IPS-18c (cell line): ENCODE measurements at regions not wholly inside any gene's neighbourhood (a gene's known extent, or its start where the extent isn't known, plus 50 kb on each side); places are given as distances from the start of the nearest gene placed in this dataset.

Experiments
- H3K4me3 ChIP-seq: 2 replicates; pipeline ENCODE4 v1.7.0; 2013; ENCODE audit warnings: low read depth, mild to moderate bottlenecking, low read length, moderate library complexity; ENCODE audit not compliant: insufficient read depth
- H3K9me3 ChIP-seq: one replicate; pipeline ENCODE4 v1.6.1; 2013; ENCODE audit warnings: mild to moderate bottlenecking, low read length, moderate library complexity; ENCODE audit not compliant: control insufficient read depth, insufficient read depth

DNA sequence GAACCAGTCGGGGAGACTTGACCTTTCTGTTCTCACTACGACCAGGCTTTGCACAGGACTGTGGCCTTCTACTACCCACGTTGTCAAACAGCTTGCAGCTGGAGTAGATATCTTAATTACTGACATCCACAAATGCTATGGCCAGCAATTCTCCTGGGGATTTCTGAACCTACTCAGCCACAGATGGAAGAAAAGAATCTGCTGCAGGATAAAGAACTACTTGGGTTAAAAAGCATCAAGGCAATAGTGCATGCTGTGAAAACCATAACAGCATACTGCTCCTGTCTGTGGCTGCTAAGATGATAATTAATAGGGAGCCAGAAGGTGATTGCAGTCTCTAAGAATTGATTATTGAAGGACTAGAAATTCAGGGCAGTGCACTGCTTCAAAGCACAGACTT is 859.2 kb upstream of the SEMA6D start:
- no peak overlapping the region for H3K4me3 ChIP-seq
- H3K9me3 ChIP-seq: no peaks in the 10 kb centered on the region

DNA sequence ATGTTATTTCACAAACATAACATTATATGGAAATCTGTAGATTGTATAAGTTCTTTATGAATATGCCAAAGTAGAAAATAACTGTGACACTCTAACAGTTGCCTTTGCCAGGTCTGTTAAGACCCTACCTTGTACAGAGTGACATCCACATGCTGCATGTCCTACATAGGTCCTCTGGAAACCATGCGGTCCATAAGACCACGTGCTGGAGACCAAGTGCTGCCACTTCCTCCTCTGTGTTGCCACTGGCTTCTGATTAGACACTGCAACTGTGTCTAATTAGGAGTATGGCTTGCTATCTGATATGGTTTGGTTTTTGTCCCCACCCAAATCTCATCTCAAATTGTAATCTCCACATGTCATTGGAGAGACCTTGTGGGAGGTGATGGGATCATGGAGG is 855.5 kb upstream of the SEMA6D start:
- no peaks in the 10 kb centered on the region for H3K9me3 ChIP-seq
- H3K4me3 ChIP-seq: no peak overlapping the region

DNA sequence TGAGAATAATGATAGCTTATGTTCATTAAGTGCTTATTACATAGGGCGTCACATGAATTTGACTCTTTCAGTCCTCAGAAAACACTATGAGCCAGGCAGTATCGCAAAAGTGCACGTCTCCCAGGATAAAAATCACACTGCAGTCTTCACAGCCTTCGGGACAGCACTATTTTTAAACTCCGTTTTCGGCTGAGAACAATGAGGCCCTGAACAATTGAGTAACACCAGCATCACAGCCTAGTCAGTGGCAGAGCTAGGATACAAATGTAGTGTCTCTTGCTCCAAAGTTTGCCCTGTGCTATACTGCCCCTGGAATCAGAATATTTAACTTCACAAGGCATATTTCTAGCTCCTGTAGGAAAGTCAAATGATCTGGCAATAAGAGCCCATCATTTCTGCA is 852.1 kb upstream of the SEMA6D start:
- Histone ChIP-seq H3K9me3 (no peaks in the 10 kb centered on the region), H3K4me3 (no peak overlapping the region)

DNA sequence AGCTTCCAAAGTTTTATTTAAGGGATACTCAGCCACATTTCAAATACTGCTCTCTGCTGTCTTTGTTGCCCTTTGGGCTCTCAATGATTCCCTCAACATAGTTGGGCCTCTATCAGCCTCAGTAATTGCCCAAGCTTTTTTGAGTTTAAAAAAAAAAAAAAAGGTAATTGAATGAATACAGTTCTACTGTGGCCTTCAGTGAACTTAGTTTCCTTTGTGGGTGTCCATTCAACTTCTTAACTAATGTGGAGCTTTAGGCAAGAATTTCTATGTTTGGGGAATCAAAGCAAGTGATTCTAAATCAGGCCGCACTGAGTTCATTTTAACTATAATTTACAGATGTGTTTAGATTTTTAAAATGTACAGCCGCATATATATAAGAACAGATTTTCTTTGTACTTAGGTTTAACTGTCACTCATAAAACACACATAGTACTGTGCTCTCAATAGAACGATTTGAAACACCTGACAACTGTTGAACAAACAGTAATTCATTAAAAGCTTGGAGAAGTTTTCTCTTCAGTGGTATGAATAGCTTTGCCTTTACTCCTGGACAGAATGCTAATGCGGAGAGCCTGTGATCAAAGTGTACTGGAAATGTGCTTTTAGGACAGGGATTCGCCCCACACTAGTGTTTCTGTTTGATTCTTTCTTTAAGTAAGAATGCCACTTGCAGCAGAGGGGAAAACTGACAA is 844.9 kb upstream of the SEMA6D start:
- no peaks in the 10 kb centered on the region for H3K9me3 ChIP-seq
- no peak overlapping the region for H3K4me3 ChIP-seq

DNA sequence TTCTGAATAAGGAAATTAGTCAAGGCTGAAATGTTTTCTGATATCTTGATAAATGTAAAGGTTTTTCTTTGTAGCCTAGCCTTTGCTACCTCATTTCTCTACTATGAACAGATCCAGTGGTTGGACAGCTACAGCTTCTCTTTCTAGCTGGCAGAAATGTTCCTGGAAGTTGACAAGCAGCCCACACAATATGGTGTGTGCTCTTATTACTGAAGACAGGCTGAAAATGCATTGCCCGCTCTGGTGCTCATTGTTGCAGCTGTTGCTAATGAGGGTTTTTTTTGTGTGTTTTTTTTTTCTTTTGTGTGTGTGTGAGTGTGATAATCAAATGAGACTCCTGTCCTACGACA is 844.3 kb upstream of the SEMA6D start:
- Histone ChIP-seq H3K9me3 (no peaks in the 10 kb centered on the region), H3K4me3 (no peak overlapping the region)

DNA sequence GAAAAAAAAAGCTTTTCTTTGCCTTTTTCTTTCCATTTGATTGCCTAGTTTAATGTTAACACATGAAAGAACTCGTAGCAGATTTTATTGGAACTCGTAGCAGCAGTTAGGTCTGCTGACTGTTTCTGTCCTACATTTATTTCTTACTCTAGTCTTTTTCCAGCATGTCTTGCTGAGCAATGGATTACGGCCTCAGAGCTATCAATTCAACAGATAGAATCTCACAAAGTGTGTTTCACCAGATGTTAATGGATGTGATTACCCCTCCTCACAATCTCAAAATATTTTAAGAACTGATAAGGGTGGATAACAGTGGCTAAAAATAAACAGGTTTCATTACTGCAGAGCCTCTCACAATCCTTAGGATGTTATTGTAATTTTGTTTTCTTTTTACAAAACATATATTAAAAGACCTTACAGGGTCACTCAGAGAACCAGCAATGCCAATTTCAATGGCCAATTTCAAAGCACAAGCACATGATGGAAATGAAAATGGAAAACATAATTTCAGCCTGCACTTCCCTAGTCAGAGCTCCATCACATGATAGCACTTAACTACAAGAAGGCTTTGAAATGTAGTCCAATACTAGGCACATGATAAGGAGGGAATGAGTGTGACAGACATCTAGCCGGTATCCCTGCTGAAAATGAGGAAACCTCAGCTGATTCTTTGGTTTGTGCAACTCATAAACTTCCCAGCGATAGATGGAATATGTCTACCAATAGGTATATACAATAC is 838.1 kb upstream of the SEMA6D start:
- H3K9me3 ChIP-seq: no peaks in the 10 kb centered on the region

DNA sequence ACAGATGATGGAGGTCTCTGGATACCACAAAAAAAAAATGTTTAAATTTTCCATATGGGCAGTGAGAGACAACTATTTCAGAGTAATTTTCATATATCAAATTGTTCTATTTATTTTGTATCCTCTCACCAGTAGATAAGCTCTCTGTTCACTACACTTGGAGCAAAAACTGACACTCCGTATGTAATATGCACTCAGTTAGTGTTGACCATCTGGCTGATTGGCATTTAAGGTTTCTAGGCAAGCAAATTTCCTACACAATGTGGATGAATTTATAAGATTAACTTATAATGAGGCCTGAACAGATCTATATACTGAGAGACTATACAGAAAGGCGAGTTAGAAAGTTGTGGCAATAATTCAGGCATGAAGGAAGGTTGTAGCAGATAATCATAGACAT is 836.5 kb upstream of the SEMA6D start:
- H3K9me3 ChIP-seq: no peaks in the 10 kb centered on the region
- no peak overlapping the region for H3K4me3 ChIP-seq

More for the DNA sequence above, 838.1 kb upstream of the SEMA6D start:
- H3K4me3 ChIP-seq: no peak overlapping the region

DNA sequence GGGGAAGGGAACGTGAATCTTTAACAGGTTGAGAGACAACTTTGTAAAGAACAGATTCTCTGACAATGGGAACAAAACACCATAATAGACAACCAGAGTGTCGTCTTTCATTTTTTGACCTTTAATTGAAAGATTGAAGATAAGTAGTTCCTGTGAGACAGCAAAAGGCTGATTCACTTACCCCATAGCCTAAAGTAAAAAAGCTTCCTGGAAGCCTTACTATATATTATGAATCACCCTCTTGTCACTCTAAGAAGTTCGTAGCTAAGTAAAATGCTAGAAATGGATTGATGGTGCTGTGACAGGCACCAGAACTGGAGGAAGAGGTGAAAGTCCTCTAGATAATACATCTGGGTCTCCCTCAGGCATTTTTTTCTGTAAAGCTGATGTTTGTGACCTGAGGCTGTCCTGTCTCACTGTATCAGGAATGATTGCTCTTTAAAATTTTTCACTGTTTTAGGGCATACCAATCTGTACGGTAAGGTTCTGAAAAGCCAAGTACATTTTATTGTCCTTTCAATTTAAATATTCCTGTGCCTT is 824.6 kb upstream of the SEMA6D start:
- Histone ChIP-seq H3K4me3 (no peak overlapping the region), H3K9me3 (no peaks in the 10 kb centered on the region)

DNA sequence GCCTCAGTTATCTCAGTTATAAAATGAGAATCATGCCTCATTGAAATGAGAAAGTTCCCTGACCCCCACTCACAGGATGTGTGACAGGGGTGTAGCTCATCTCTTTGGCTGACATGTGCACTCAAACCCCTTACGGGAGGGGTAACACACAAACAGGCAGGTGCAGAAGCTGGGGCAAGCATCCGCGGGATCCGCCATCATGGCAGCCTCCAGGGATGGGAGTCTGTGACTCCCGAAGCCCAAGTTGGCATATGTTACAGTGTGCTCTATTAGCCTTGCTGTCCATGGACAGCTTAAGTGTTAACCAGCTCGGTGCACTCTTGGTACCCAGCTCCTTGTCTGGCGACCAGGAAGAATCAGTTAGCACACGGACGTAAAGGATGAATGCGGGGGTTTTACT is 822.7 kb upstream of the SEMA6D start:
- H3K4me3 ChIP-seq: no peak overlapping the region
- H3K9me3 ChIP-seq: no peaks in the 10 kb centered on the region

DNA sequence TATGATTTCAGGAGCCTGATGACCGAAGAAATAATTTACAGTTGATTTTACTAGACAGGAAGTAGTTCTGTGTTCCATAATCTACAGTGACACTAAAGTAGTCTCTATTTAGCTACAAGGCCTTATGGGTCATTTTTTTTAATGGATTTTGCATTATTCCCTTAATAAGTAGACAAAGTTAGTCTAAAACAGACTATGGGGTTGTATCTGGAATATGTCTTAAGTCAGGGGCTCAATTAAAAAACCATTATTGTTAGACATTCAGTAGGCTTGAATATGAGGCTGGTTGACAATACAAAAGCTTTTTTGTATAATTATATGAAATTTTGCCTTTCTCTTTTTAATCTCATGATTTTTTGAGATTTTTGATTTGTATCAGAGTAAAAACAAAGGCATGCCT is 820.0 kb upstream of the SEMA6D start:
- no peaks in the 10 kb centered on the region for H3K9me3 ChIP-seq
- no peak overlapping the region for H3K4me3 ChIP-seq

DNA sequence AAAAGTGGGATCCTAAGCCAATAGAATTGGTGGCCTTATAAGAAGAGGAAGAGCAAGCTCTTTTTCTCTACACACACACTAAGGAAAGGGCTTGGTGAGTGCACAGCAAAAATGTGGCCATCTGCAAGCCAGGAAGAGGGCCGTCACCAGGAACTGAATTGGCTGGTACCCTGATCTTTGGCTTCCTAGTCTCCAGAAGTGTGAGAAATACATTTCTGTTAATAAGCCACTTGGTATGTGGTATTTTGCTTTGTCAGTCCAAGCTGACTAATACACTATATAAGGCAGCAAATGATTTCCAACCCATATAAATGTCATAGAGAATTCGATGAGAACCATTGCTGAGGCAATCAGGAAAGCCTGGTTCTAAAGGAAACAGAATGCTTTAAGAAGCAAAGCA is 816.3 kb upstream of the SEMA6D start:
- Histone ChIP-seq H3K4me3 (no peak overlapping the region), H3K9me3 (no peaks in the 10 kb centered on the region)

DNA sequence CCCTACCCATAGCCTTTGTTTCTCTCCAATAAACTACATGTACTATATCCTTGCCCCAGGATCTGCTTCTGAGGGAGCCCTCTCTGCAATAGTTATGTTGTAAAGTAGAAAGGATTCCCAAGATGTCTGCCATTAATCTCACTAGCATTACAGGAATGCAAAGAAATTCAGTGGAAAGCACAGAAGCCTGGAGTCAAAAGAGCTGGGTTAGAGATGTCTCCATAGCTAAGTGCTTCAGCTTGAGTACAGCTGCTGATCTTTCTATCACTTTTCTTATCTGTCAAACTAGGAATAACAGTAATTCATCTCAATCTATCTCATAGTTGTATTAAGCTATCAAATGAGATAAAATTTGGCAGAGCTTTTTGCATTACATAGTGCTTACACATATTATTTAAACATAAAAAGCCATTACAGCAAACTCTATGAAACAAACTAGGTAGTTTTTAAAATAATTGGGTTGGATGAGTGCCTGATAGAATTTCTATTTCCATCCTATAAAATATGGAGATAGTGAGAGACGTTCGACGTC is 799.5 kb upstream of the SEMA6D start:
- H3K4me3 ChIP-seq: no peak overlapping the region
- no peaks in the 10 kb centered on the region for H3K9me3 ChIP-seq

DNA sequence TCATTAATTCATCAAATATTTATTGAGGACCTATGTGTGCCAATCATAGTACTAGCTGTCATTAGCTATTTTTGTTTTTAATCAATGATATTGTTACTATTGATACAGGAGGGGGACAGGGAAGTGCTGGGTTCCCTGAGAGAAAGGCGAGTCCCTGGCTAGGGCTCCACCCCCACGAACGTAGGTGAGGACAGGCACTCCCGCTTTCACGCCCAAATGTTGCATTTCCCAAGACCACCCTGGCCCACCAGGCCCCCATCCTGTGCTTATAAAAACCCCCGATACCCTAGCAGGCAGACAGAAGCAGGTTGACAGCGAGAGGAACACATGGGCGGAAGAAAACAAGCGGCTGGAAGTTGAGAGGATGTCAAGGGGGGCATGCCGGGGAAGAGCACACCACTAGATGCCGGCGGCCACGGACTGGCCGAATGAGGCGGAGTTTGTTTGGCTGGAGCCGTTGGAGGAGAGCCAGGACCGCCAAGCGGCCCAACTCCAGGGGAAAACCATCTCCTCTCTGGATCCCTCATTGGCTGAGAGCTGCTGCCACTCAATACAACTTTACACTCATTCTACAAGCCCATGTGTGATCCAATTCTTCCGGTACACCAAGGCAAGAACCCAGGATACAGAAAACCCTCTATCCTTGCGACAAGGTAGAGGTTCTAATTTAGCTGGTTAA is 798.7 kb upstream of the SEMA6D start:
- no peaks in the 10 kb centered on the region for H3K9me3 ChIP-seq

DNA sequence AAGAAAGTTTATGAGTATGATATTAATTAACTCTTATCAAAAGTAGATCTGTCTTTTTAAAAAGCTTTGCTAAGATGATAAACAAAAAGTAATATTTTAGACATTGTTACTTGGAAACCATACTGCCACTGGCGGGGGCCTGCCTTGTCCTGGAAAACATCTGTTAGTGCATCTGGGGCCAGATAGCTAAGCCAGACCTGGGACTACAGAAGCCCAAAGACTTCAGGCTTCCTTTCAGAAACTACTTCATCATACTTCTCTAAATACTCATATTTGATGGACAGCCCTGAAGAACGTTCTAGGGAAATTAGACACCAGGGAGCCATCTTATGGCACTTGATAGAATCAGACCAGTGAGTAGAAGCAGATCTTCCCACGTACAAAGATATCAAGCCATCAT is 795.4 kb upstream of the SEMA6D start:
- Histone ChIP-seq H3K4me3 (no peak overlapping the region), H3K9me3 (no peaks in the 10 kb centered on the region)

More for the DNA sequence above, 798.7 kb upstream of the SEMA6D start:
- H3K4me3 ChIP-seq: no peak overlapping the region

DNA sequence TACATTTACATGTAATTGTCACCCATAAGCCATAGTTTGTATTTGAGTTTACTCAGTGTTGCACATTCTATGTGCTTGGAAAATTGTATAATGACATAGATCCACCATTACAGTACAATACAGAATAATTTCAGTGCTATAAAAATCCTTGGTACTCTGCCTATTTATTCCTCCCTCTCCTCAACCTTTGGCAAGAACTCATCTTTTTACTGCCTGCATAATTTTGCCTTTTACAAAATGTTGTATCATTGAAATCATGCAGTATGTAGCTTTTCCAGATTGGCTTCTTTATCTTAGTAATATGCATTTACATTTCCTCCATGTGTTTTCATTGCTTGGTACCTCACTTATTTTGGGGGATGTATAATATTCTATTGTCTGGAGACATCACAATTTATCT is 786.9 kb upstream of the SEMA6D start:
- no peak overlapping the region for H3K4me3 ChIP-seq

DNA sequence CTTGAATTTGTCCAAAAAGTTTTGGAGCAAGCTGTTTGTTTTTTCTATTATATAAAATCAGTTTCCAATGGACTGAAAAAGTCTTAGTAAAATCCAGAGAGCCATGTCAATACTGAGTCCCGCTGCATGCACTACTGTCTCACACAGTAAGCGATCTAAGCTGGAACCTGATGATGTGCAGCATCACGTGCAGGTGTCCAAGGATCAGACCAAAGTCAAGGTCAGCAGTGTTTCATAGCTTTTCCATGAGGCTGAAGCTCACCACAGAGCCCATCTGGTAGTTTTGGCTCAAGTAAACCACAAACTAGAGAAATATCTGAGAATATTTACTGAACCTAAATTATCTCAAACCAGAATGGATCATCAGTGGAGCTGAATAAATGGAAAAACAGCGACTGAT is 784.0 kb upstream of the SEMA6D start:
- Histone ChIP-seq H3K4me3 (no peak overlapping the region), H3K9me3 (no peaks in the 10 kb centered on the region)

More for the DNA sequence above, 786.9 kb upstream of the SEMA6D start:
- no peaks in the 10 kb centered on the region for H3K9me3 ChIP-seq

DNA sequence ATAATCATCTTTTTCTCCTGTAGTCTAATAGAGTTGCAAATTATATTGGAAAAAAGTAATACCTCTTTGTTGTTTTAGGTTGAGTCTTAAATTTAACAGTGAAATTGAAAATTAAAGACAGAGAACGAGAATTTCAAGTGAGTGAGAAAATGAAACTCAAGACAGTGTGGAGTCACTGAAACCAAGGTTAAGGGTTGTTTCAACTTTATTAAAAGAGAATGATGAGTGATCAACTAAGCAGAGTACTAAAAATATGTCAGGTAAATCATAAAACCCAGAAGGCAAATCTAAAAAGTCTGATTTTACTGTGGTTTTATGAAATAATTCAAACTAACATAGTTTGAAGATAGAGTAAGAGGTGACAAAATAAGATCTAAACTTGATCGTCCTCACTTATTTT is 782.5 kb upstream of the SEMA6D start:
- Histone ChIP-seq H3K9me3 (no peaks in the 10 kb centered on the region), H3K4me3 (no peak overlapping the region)

DNA sequence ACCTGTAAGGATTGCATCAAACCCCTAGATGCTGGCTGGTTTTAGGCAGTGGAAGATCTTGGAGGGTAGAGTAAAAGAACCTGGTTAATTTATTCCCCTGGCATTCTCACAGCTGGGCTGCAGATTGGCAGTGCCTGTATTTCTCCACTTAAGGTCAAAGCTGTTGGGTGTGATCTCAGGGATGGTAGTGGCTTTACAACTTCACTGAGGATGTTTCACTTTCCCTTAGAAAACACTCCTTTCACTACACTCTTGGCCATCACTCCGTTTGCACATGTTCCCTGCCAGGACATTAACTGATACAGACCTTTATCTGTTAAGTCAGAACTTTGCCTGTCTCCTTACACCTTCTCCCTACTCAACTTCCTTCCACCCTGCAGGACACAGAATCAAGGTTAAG is 779.1 kb upstream of the SEMA6D start:
- Histone ChIP-seq H3K4me3 (no peak overlapping the region), H3K9me3 (no peaks in the 10 kb centered on the region)
